Mesothelial cell of epicardium (in vitro differentiated cells): ENCODE measurements at regions not wholly inside any gene's neighbourhood (a gene's known extent, or its start where the extent isn't known, plus 50 kb on each side); places are given as distances from the start of the nearest gene placed in this dataset.
"Not testable (repeated sequence)": the region's sequence is repeated elsewhere in the genome, so short reads cannot be mapped to it uniquely, and the experiment has no call there.

Source experiments
- DNase-seq, 2 experiments: peaks; one replicate each; pipeline ENCODE4 v3.0.0; 2021; ENCODE audit warnings: low spot score in 2 of 2; ENCODE audit not compliant: unreplicated experiment in 2 of 2
- H3K27ac Mint-ChIP-seq: 2 replicates; pipeline ENCODE4 v1.8.0; 2021; ENCODE audit warnings: mixed read lengths
- H3K27me3 Mint-ChIP-seq: 2 replicates; pipeline ENCODE4 v1.8.0; 2021; ENCODE audit warnings: low read depth, mixed read lengths
- H3K36me3 Mint-ChIP-seq: 2 replicates; pipeline ENCODE4 v1.8.0; 2021; ENCODE audit warnings: mixed read lengths
- H3K4me1 Mint-ChIP-seq: 2 replicates; pipeline ENCODE4 v1.8.0; 2021; ENCODE audit warnings: mixed read lengths
- H3K4me3 Mint-ChIP-seq: 2 replicates; pipeline ENCODE4 v1.8.0; 2021; ENCODE audit warnings: mild to moderate bottlenecking, moderate library complexity, mixed read lengths
- H3K9me3 Mint-ChIP-seq: 2 replicates; pipeline ENCODE4 v1.8.0; 2021; ENCODE audit warnings: mixed read lengths
- TF ChIP-seq, protein P1 (sequence below): fragments of 200-600 bp; sonication (generic); IDR thresholded peaks from one replicate; pipeline ENCODE4 v1.5.0; 2021; ENCODE audit warnings: antibody characterized with exemption; ENCODE audit not compliant: unreplicated experiment

- no peaks in the 10 kb centered on the region for H3K36me3 Mint-ChIP-seq
- TF ChIP-seq, protein P1, sequence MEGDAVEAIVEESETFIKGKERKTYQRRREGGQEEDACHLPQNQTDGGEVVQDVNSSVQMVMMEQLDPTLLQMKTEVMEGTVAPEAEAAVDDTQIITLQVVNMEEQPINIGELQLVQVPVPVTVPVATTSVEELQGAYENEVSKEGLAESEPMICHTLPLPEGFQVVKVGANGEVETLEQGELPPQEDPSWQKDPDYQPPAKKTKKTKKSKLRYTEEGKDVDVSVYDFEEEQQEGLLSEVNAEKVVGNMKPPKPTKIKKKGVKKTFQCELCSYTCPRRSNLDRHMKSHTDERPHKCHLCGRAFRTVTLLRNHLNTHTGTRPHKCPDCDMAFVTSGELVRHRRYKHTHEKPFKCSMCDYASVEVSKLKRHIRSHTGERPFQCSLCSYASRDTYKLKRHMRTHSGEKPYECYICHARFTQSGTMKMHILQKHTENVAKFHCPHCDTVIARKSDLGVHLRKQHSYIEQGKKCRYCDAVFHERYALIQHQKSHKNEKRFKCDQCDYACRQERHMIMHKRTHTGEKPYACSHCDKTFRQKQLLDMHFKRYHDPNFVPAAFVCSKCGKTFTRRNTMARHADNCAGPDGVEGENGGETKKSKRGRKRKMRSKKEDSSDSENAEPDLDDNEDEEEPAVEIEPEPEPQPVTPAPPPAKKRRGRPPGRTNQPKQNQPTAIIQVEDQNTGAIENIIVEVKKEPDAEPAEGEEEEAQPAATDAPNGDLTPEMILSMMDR = no peak
- H3K4me1 Mint-ChIP-seq = peaks cover 2% of the 10 kb centered on the region
- H3K27ac Mint-ChIP-seq = no peak overlapping the region
- DNase-seq = no peak
- no peak overlapping the region for H3K4me3 Mint-ChIP-seq
- no peaks in the 10 kb centered on the region for H3K9me3 Mint-ChIP-seq
- H3K27me3 Mint-ChIP-seq = peaks cover 2% of the 10 kb centered on the region
These were observed 445.1 kb upstream of the ISX start for GRCh38 chr22:34620832-34621231.

GRCh38 chr22:34622602-34623001 lies 443.4 kb upstream of the ISX start:
- no peak overlapping the region for H3K27ac Mint-ChIP-seq
- DNase-seq = no peak
- H3K4me1 Mint-ChIP-seq = peaks cover 2% of the 10 kb centered on the region
- TF ChIP-seq, protein P1 = no peak
- H3K4me3 Mint-ChIP-seq = no peak overlapping the region
- no peaks in the 10 kb centered on the region for H3K36me3 Mint-ChIP-seq
- H3K9me3 Mint-ChIP-seq = peaks cover 3% of the 10 kb centered on the region
- H3K27me3 Mint-ChIP-seq = peaks cover 2% of the 10 kb centered on the region

DNA sequence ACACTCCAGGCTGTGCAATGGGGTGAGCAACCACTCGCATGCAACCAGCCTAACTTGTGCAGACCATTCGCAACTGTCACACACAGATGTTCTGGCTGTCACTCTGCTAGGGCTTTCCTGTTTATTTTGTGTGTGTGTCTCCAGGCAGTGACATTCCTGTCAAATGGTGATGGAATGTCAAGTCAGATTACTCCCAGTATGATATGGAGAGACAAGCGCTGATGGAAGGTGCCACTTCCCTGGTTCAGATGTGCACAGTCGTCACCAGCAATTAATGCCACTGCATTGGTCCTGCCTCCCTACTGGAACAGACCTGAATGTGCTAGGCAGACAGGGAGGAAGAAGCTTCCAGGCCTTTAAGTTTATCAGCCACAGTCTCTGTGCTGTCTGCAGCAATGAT lies 442.4 kb upstream of the ISX start:
- H3K27me3 Mint-ChIP-seq = peaks cover 2% of the 10 kb centered on the region
- peaks cover 6% of the 10 kb centered on the region for H3K9me3 Mint-ChIP-seq
- TF ChIP-seq, protein P1 = no peak
- no peaks in the 10 kb centered on the region for H3K36me3 Mint-ChIP-seq
- H3K27ac Mint-ChIP-seq = no peak overlapping the region
- H3K4me1 Mint-ChIP-seq = peaks cover 2% of the 10 kb centered on the region
- no peak for DNase-seq
- H3K4me3 Mint-ChIP-seq = no peak overlapping the region

DNA sequence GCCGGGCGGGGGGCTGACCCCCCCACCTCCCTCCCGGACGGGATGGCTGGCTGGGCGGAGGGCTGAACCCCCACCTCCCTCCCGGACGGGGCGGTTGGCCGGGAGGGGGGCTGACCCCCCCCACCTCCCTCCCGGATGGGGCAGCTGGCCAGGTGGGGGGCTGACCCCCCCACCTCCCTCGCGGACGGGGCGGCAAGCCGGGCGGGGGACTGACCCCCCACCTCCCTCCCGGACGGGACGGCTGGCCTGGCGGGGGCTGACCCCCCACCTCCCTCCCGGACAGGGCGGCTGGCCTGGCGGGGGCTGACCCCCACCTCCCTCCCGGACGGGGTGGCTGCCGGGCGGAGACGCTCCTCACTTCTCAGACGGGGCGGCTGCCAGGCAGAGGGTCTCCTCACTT lies 440.1 kb upstream of the ISX start:
- H3K27ac Mint-ChIP-seq, H3K27me3 Mint-ChIP-seq, H3K4me3 Mint-ChIP-seq, DNase-seq, H3K36me3 Mint-ChIP-seq, H3K4me1 Mint-ChIP-seq: not testable (repeated sequence)
- peaks cover 23% of the 10 kb centered on the region for H3K9me3 Mint-ChIP-seq

- no peaks in the 10 kb centered on the region for H3K9me3 Mint-ChIP-seq
- DNase-seq = no peak
- no peaks in the 10 kb centered on the region for H3K36me3 Mint-ChIP-seq
- H3K4me1 Mint-ChIP-seq = peaks cover 9% of the 10 kb centered on the region
- H3K27ac Mint-ChIP-seq = no peak overlapping the region
- H3K27me3 Mint-ChIP-seq = peaks cover 41% of the 10 kb centered on the region
- no peak overlapping the region for H3K4me3 Mint-ChIP-seq
- TF ChIP-seq, protein P1 = no peak
These were observed 427.8 kb upstream of the ISX start for GRCh38 chr22:34638128-34638527.

GRCh38 chr22:34639911-34640310 lies 426.0 kb upstream of the ISX start:
- Mint-ChIP-seq H3K27me3 (peaks cover 28% of the 10 kb centered on the region), H3K36me3 (no peaks in the 10 kb centered on the region), H3K9me3 (no peaks in the 10 kb centered on the region), H3K27ac (no peak overlapping the region), H3K4me1 (peaks cover 9% of the 10 kb centered on the region), H3K4me3 (no peak overlapping the region)
- TF ChIP-seq, protein P1 = no peak
- DNase-seq = no peak
